Adrenal gland (tissue), 5 donors: ENCODE measurements at regions not wholly inside any gene's neighbourhood (a gene's known extent, or its start where the extent isn't known, plus 50 kb on each side); places are given as distances from the start of the nearest gene placed in this dataset.

Experiments used
- CTCF ChIP-seq, 6 experiments: fragments of 450-650 bp in 4 of 6; fragments of 200-600 bp in 2 of 6; sonication (generic) in 1 of 6; IDR thresholded peaks; 1 replicate in 5 of 6; 2 replicates in 1 of 6; pipeline versions ENCODE4 v1.5.1 to v1.8.0; 2016 to 2021; ENCODE audit warnings: antibody characterized with exemption in 6 of 6, mild to moderate bottlenecking in 2 of 6, moderate library complexity in 1 of 6
- POLR2A ChIP-seq, 2 donors: fragments of 450-650 bp; IDR thresholded peaks; one replicate each; pipeline ENCODE4 v1.6.1; 2017; ENCODE audit warnings: antibody characterized with exemption in 2 of 2, mild to moderate bottlenecking in 2 of 2, moderate library complexity in 1 of 2
- donor health status: DM: no; HTN: no; CAD: no.

- no peak for TF ChIP-seq POLR2A (IDR thresholded peaks at IDR 0.05)
- TF ChIP-seq CTCF (IDR thresholded peaks at IDR 0.05) = no peak
Measured at GRCh38 chr13:30004204-30004603, 153.8 kb upstream of the UBL3 start.
